GM12878 (cell line): ENCODE measurements at regions not wholly inside any gene's neighbourhood (a gene's known extent, or its start where the extent isn't known, plus 50 kb on each side); places are given as distances from the start of the nearest gene placed in this dataset.

ENCODE experiments used
- ATAC-seq: fragments of 200-7000 bp; cut with Tn5 transposase; 3 replicates; pipeline ENCODE4 v1.9.1; 2020; ENCODE audit warnings: mild to moderate bottlenecking, moderate library complexity
- BruUV-seq: library from RNA; stranded (reverse); fragments of 400-500 nt; replicated peaks from 2 replicates; lab custom pipeline; 2021; lab: Mats Ljungman, UMichigan
- CTCF ChIA-PET: fragments of 300-600 bp; sonication (Branson Sonifier 250); formaldehyde crosslinking; extraction: SDS; loops from one replicate; lab custom pipeline; 2021; ENCODE audit warnings: inconsistent platforms; lab: Yijun Ruan, JAX
- POLR2A ChIA-PET: fragments of 350-600 bp; formaldehyde crosslinking; extraction: SDS; loops from one replicate; lab custom pipeline; 2021; ENCODE audit warnings: inconsistent platforms; lab: Charles Lee
- RAD21 ChIA-PET: fragments of 300-600 bp; sonication (Branson Sonifier 250); formaldehyde crosslinking; loops from one replicate; lab custom pipeline; 2023; ENCODE audit warnings: antibody characterized with exemption; ENCODE audit not compliant: unreplicated experiment; lab: Charles Lee
- SMC1A ChIA-PET: fragments of 300-600 bp; sonication (Branson Sonifier 250); formaldehyde crosslinking; loops from one replicate; lab custom pipeline; 2023; ENCODE audit not compliant: unreplicated experiment, uncharacterized antibody; lab: Charles Lee
- DNase-seq: peaks from one replicate; pipeline ENCODE4 v3.0.0-alpha.2; 2011; ENCODE audit warnings: low read depth, low spot score
- FAIRE-seq: peaks from 3 replicates; lab custom pipeline; 2011; peaks lifted over from hg19 to GRCh38; lab: Jason Lieb, UNC
- H2AFZ ChIP-seq: 2 replicates; pipeline ENCODE4 v1.6.0; 2011; ENCODE audit warnings: low read depth, low read length, control low read depth; ENCODE audit not compliant: control insufficient read depth
- H3K27ac ChIP-seq: 2 replicates; pipeline ENCODE4 v1.5.1; 2011; ENCODE audit warnings: control low read depth; ENCODE audit not compliant: control insufficient read depth, insufficient read depth
- H3K27me3 ChIP-seq, 2 experiments: replicated peaks in 1 of 2; 2 replicates each; pipeline versions ENCODE4 v1.6.0 to v1.6.1; 2011; ENCODE audit warnings: low read length in 1 of 2; ENCODE audit not compliant: control insufficient read depth in 2 of 2, insufficient read depth in 2 of 2
- H3K36me3 ChIP-seq, 2 experiments: 2 replicates each; pipeline ENCODE4 v1.5.1; 2011; ENCODE audit warnings: low read length in 1 of 2; ENCODE audit not compliant: control insufficient read depth in 2 of 2, insufficient read depth in 2 of 2
- H3K4me1 ChIP-seq: 2 replicates; pipeline ENCODE4 v1.6.1; 2011; ENCODE audit warnings: mild to moderate bottlenecking, low read length, moderate library complexity, mixed read lengths; ENCODE audit not compliant: control insufficient read depth, insufficient read depth
- H3K4me2 ChIP-seq: 2 replicates; pipeline ENCODE4 v1.6.0; 2011; ENCODE audit warnings: control low read depth; ENCODE audit not compliant: control insufficient read depth, insufficient read depth
- H3K4me3 ChIP-seq: fragments of 200-600 bp; sonication (generic); 2 replicates; pipeline ENCODE4 v1.5.1; 2016
- H3K79me2 ChIP-seq: 2 replicates; pipeline ENCODE4 v1.6.0; 2011; ENCODE audit warnings: low read length; ENCODE audit not compliant: control insufficient read depth, insufficient read depth
- H3K9ac ChIP-seq: 2 replicates; pipeline ENCODE4 v1.8.0; 2011; ENCODE audit warnings: low read length, control low read depth, mixed read lengths; ENCODE audit not compliant: control insufficient read depth, insufficient read depth
- H3K9me3 ChIP-seq: replicated peaks from 3 replicates; pipeline ENCODE4 v1.5.1; 2011; ENCODE audit warnings: mild to moderate bottlenecking, low read length; ENCODE audit not compliant: control insufficient read depth, insufficient read depth
- H4K20me1 ChIP-seq: 2 replicates; pipeline ENCODE4 v1.6.0; 2011; ENCODE audit not compliant: control insufficient read depth, insufficient read depth
- KAT2A ChIP-seq: conservative IDR thresholded peaks from 2 replicates; pipeline ENCODE4 v1.6.1; 2011; ENCODE audit warnings: low read depth, low read length; ENCODE audit not compliant: control insufficient read depth
- MEF2A ChIP-seq: IDR thresholded peaks from 2 replicates; pipeline ENCODE4 v1.6.1; 2011; ENCODE audit warnings: low read depth, mild to moderate bottlenecking, low read length, moderate library complexity; ENCODE audit not compliant: insufficient read depth
- SIN3A ChIP-seq: IDR thresholded peaks from 2 replicates; pipeline ENCODE4 v1.6.1; 2012; ENCODE audit warnings: low read depth, low read length, improper control_type of control experiment
- SREBF1 ChIP-seq: IDR thresholded peaks from 2 replicates; pipeline ENCODE4 v1.6.1; 2012; ENCODE audit warnings: mild to moderate bottlenecking, low read length
- YBX1 ChIP-seq: fragments of 450-650 bp; IDR thresholded peaks from 2 replicates; pipeline ENCODE4 v1.6.1; 2016; ENCODE audit warnings: antibody characterized with exemption
- ZBED1 ChIP-seq: IDR thresholded peaks from 2 replicates; pipeline ENCODE4 v1.6.1; 2016; ENCODE audit warnings: borderline replicate concordance
- WGBS: methylation state at CpG from one replicate; pipeline ENCODE4 v1.1.6; 2016; ENCODE audit warnings: low lambda C conversion rate; ENCODE audit not compliant: insufficient replicate concordance, insufficient coverage; ENCODE audit errors: missing lambda C conversion rate; 5-methylcytosine and 5-hydroxymethylcytosine counted together
- in situ Hi-C: fragments of 300-500 bp; cut with MboI; formaldehyde crosslinking; loops from 9 replicates; pipeline ENCODE4 v1.14.3; 2018; ENCODE audit warnings: mixed read lengths
- intact Hi-C: fragments of 100-400 bp; cut with micrococcal nuclease; formaldehyde crosslinking; loops from one replicate; pipeline ENCODE4 v1.14.2; 2022; ENCODE audit not compliant: unreplicated experiment
- TF ChIP-seq, protein P1 (sequence below): fragments of 450-650 bp; IDR thresholded peaks from 2 replicates; pipeline ENCODE4 v1.6.1; 2018; ENCODE audit warnings: mild to moderate bottlenecking, low read depth, moderate library complexity; ENCODE audit not compliant: partially characterized antibody

- no peak overlapping the region for H3K4me3 ChIP-seq
- intact Hi-C loops, result no loop called here
Measured at GRCh38 chr12:91603060-91603459, 420.4 kb upstream of the DCN start.

More at GRCh38 chr12:91603060-91603459, 420.4 kb upstream of the DCN start:
- Histone ChIP-seq H3K27me3 (no peaks in the 10 kb centered on the region), H3K9me3 (no peaks in the 10 kb centered on the region), H3K79me2 (no peaks in the 10 kb centered on the region), H3K9ac (no peak overlapping the region), H3K4me2 (no peak overlapping the region), H3K4me1 (no peaks in the 10 kb centered on the region), H2AFZ (no peak overlapping the region), H3K36me3 (no peaks in the 10 kb centered on the region), H4K20me1 (no peaks in the 10 kb centered on the region), H3K27ac (no peak overlapping the region)
- POLR2A ChIA-PET, result no interaction called here
- no peak for DNase-seq
- RAD21 ChIA-PET, result no interaction called here
- SMC1A ChIA-PET, result interaction anchor here (0.7 to 1.8 kb wide), 7 partner anchors 8 to 580 kb away, joined by 3 to 7 read pairs (median 3); no protein-coding TSS in a partner anchor
- no peak for FAIRE-seq
- no peak for ATAC-seq
- in situ Hi-C loops, result no loop called here
- CTCF ChIA-PET, result no interaction called here
- WGBS, result 4% methylated on average over 2 of the region's 2 CpGs
- TF ChIP-seq, protein P1, sequence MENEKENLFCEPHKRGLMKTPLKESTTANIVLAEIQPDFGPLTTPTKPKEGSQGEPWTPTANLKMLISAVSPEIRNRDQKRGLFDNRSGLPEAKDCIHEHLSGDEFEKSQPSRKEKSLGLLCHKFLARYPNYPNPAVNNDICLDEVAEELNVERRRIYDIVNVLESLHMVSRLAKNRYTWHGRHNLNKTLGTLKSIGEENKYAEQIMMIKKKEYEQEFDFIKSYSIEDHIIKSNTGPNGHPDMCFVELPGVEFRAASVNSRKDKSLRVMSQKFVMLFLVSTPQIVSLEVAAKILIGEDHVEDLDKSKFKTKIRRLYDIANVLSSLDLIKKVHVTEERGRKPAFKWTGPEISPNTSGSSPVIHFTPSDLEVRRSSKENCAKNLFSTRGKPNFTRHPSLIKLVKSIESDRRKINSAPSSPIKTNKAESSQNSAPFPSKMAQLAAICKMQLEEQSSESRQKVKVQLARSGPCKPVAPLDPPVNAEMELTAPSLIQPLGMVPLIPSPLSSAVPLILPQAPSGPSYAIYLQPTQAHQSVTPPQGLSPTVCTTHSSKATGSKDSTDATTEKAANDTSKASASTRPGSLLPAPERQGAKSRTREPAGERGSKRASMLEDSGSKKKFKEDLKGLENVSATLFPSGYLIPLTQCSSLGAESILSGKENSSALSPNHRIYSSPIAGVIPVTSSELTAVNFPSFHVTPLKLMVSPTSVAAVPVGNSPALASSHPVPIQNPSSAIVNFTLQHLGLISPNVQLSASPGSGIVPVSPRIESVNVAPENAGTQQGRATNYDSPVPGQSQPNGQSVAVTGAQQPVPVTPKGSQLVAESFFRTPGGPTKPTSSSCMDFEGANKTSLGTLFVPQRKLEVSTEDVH, result no peak
- no peak for TF ChIP-seq MEF2A
- no peak for TF ChIP-seq SIN3A
- TF ChIP-seq KAT2A, result no peak
- TF ChIP-seq SREBF1, result no peak
- TF ChIP-seq ZBED1, result no peak
- no peak for TF ChIP-seq YBX1
- BruUV-seq, result no TSS peak
